Upper lobe of right lung (tissue), 1 donor: ENCODE measurements at regions not wholly inside any gene's neighbourhood (a gene's known extent, or its start where the extent isn't known, plus 50 kb on each side); places are given as distances from the start of the nearest gene placed in this dataset.

Source experiments
- ATAC-seq: fragments of 200-7000 bp; cut with Tn5 transposase; one replicate; pipeline ENCODE4 v1.9.1; 2020; ENCODE audit warnings: mild to moderate bottlenecking, moderate library complexity
- DNase-seq: peaks from one replicate; pipeline ENCODE4 v3.0.0-alpha.2; 2020
- H3K27ac ChIP-seq: fragments of 200-600 bp; one replicate; pipeline ENCODE4 v1.8.0; 2022
- H3K27me3 ChIP-seq: fragments of 200-600 bp; one replicate; pipeline ENCODE4 v1.8.0; 2022; ENCODE audit warnings: mild to moderate bottlenecking
- H3K36me3 ChIP-seq: fragments of 200-600 bp; one replicate; pipeline ENCODE4 v1.8.0; 2022
- H3K4me1 ChIP-seq: fragments of 200-600 bp; one replicate; pipeline ENCODE4 v1.8.0; 2022
- H3K4me3 ChIP-seq: fragments of 200-600 bp; one replicate; pipeline ENCODE4 v1.8.0; 2022; ENCODE audit warnings: mild to moderate bottlenecking
- H3K9me3 ChIP-seq: fragments of 200-600 bp; one replicate; pipeline ENCODE4 v1.8.0; 2022
- CTCF ChIP-seq: fragments of 200-600 bp; IDR thresholded peaks from one replicate; pipeline ENCODE4 v1.8.0; 2022; ENCODE audit warnings: antibody characterized with exemption
- intact Hi-C: fragments of 100-400 bp; cut with DNase I; formaldehyde crosslinking; loops from one replicate; pipeline ENCODE4 v1.11.0; 2022
- donor health status: DM: no; HTN: yes; CAD: no; lungs with severe emphysema.

GRCh38 chr4:141840299-141840986 is 204.1 kb downstream of the IL15 start:
- no peak for TF ChIP-seq CTCF
- Histone ChIP-seq H3K9me3 (no peaks in the 10 kb centered on the region), H3K27me3 (no peaks in the 10 kb centered on the region), H3K4me1 (no peaks in the 10 kb centered on the region), H3K36me3 (no peaks in the 10 kb centered on the region), H3K4me3 (no peak overlapping the region), H3K27ac (no peak overlapping the region)
- ATAC-seq: no peak
- no peak for DNase-seq
- intact Hi-C loops: no loop called here

- DNase-seq: no peak
- Histone ChIP-seq H3K27me3 (no peaks in the 10 kb centered on the region), H3K4me3 (no peak overlapping the region), H3K27ac (no peak overlapping the region), H3K9me3 (no peaks in the 10 kb centered on the region), H3K4me1 (no peaks in the 10 kb centered on the region), H3K36me3 (no peaks in the 10 kb centered on the region)
- intact Hi-C loops: no loop called here
- no peak for TF ChIP-seq CTCF
- no peak for ATAC-seq
Measured at GRCh38 chr4:141843136-141843535, 206.8 kb downstream of the IL15 start.

GRCh38 chr4:141845901-141846300 is 209.5 kb downstream of the IL15 start:
- Histone ChIP-seq H3K36me3 (no peaks in the 10 kb centered on the region), H3K4me3 (no peak overlapping the region), H3K27me3 (no peaks in the 10 kb centered on the region), H3K9me3 (no peaks in the 10 kb centered on the region), H3K27ac (no peak overlapping the region), H3K4me1 (no peaks in the 10 kb centered on the region)
- DNase-seq: no peak
- no peak for ATAC-seq
- intact Hi-C loops: no loop called here
- no peak for TF ChIP-seq CTCF

- no peak for DNase-seq
- H3K36me3 ChIP-seq: no peaks in the 10 kb centered on the region
- H3K4me1 ChIP-seq: no peaks in the 10 kb centered on the region
- H3K27ac ChIP-seq: no peak overlapping the region
- intact Hi-C loops: no loop called here
- no peaks in the 10 kb centered on the region for H3K27me3 ChIP-seq
- ATAC-seq: no peak
- no peaks in the 10 kb centered on the region for H3K9me3 ChIP-seq
- TF ChIP-seq CTCF: no peak
- H3K4me3 ChIP-seq: no peak overlapping the region
Measured at GRCh38 chr4:141849367-141849766, 213.0 kb downstream of the IL15 start.

- intact Hi-C loops: no loop called here
- Histone ChIP-seq H3K4me1 (no peaks in the 10 kb centered on the region), H3K4me3 (no peak overlapping the region), H3K36me3 (no peaks in the 10 kb centered on the region), H3K27me3 (no peaks in the 10 kb centered on the region), H3K9me3 (no peaks in the 10 kb centered on the region), H3K27ac (no peak overlapping the region)
- ATAC-seq (no peak), DNase-seq (no peak)
- TF ChIP-seq CTCF: no peak
Measured at GRCh38 chr4:141849778-141850177, 213.4 kb downstream of the IL15 start.
